HG03521 (cell line): ENCODE measurements at regions not wholly inside any gene's neighbourhood (a gene's known extent, or its start where the extent isn't known, plus 50 kb on each side); places are given as distances from the start of the nearest gene placed in this dataset.

Experiments used
- ATAC-seq: cut with Tn5 transposase; IDR thresholded peaks from one replicate; pipeline ENCODE4 v1.9.1; 2021; ENCODE audit warnings: mild to moderate bottlenecking, moderate library complexity; ENCODE audit not compliant: unreplicated experiment

GRCh38 chr4:1485280-1485679 is 79.0 kb upstream of the NKX1-1 start:
- ATAC-seq = no peak

- no peak for ATAC-seq
Measured at GRCh38 chr4:1480720-1481119, 74.5 kb upstream of the NKX1-1 start.

- ATAC-seq = no peak
Measured at GRCh38 chr4:1479454-1479853, 73.2 kb upstream of the NKX1-1 start.

GRCh38 chr4:1478766-1479355 is 72.6 kb upstream of the NKX1-1 start:
- no peak for ATAC-seq

GRCh38 chr4:1477045-1477840 is 71.0 kb upstream of the NKX1-1 start:
- ATAC-seq = no peak

- ATAC-seq = no peak
Measured at GRCh38 chr4:1476140-1476513, 69.9 kb upstream of the NKX1-1 start.

- no peak for ATAC-seq
Measured at GRCh38 chr4:1475277-1476139, 69.3 kb upstream of the NKX1-1 start.

- ATAC-seq = no peak
Measured at GRCh38 chr4:1474126-1475090, 68.2 kb upstream of the NKX1-1 start.

GRCh38 chr4:1473718-1474117 is 67.5 kb upstream of the NKX1-1 start:
- ATAC-seq = no peak

- ATAC-seq = no peak
Measured at GRCh38 chr4:1472911-1473518, 66.8 kb upstream of the NKX1-1 start.

GRCh38 chr4:1472148-1472797 is 66.0 kb upstream of the NKX1-1 start:
- no peak for ATAC-seq

GRCh38 chr4:1471443-1472147 is 65.4 kb upstream of the NKX1-1 start:
- ATAC-seq = no peak

GRCh38 chr4:1470816-1471442 is 64.7 kb upstream of the NKX1-1 start:
- ATAC-seq = no peak

GRCh38 chr4:1470393-1470670 is 64.1 kb upstream of the NKX1-1 start:
- no peak for ATAC-seq

- no peak for ATAC-seq
Measured at GRCh38 chr4:1469607-1470392, 63.6 kb upstream of the NKX1-1 start.

GRCh38 chr4:1469043-1469442 is 62.8 kb upstream of the NKX1-1 start:
- ATAC-seq = no peak

GRCh38 chr4:1467581-1468458 is 61.6 kb upstream of the NKX1-1 start:
- ATAC-seq = no peak
